Activated CD4-positive, alpha-beta T cell treated with anti-CD3 and anti-CD28 coated beads for 1 hour (primary cell): ENCODE measurements at regions not wholly inside any gene's neighbourhood (a gene's known extent, or its start where the extent isn't known, plus 50 kb on each side); places are given as distances from the start of the nearest gene placed in this dataset.
"Not testable (repeated sequence)": the region's sequence is repeated elsewhere in the genome, so short reads cannot be mapped to it uniquely, and the experiment has no call there.

Experiments
- DNase-seq: peaks from one replicate; pipeline ENCODE4 v3.0.0-alpha.2; 2020

- DNase-seq: no peak
Observed at GRCh38 chr2:144632809-144633208, 112.9 kb upstream of the ZEB2 start.

GRCh38 chr2:144631636-144632035 is 111.7 kb upstream of the ZEB2 start:
- DNase-seq: no peak

- DNase-seq: no peak
Observed at GRCh38 chr2:144630459-144631215, 110.7 kb upstream of the ZEB2 start.

GRCh38 chr2:144629935-144630334 is 110.0 kb upstream of the ZEB2 start:
- no peak for DNase-seq

GRCh38 chr2:144628566-144628965 is 108.6 kb upstream of the ZEB2 start:
- DNase-seq: no peak

GRCh38 chr2:144625626-144626025 is 105.7 kb upstream of the ZEB2 start:
- DNase-seq: no peak

GRCh38 chr2:144625226-144625625 is 105.3 kb upstream of the ZEB2 start:
- DNase-seq: no peak

- no peak for DNase-seq
Observed at GRCh38 chr2:144624451-144624850, 104.5 kb upstream of the ZEB2 start.

- not testable (repeated sequence) for DNase-seq
Observed at GRCh38 chr2:144622373-144622772, 102.5 kb upstream of the ZEB2 start.

GRCh38 chr2:144621266-144621665 is 101.3 kb upstream of the ZEB2 start:
- no peak for DNase-seq

GRCh38 chr2:144619760-144620159 is 99.8 kb upstream of the ZEB2 start:
- no peak for DNase-seq

- not testable (repeated sequence) for DNase-seq
Observed at GRCh38 chr2:144617171-144617570, 97.3 kb upstream of the ZEB2 start.

GRCh38 chr2:144615866-144616565 is 96.1 kb upstream of the ZEB2 start:
- no peak for DNase-seq

GRCh38 chr2:144607891-144608521 is 88.1 kb upstream of the ZEB2 start:
- DNase-seq: no peak

GRCh38 chr2:144607099-144607498 is 87.2 kb upstream of the ZEB2 start:
- no peak for DNase-seq

GRCh38 chr2:144606466-144607095 is 86.7 kb upstream of the ZEB2 start:
- DNase-seq: no peak

- DNase-seq: no peak
Observed at GRCh38 chr2:144605231-144605840, 85.4 kb upstream of the ZEB2 start.

GRCh38 chr2:144603334-144603733 is 83.4 kb upstream of the ZEB2 start:
- no peak for DNase-seq

- no peak for DNase-seq
Observed at GRCh38 chr2:144598906-144599305, 79.0 kb upstream of the ZEB2 start.

GRCh38 chr2:144597894-144598593 is 78.1 kb upstream of the ZEB2 start:
- no peak for DNase-seq

- DNase-seq: no peak
Observed at GRCh38 chr2:144597388-144597787, 77.5 kb upstream of the ZEB2 start.

GRCh38 chr2:144596073-144596871 is 76.4 kb upstream of the ZEB2 start:
- no peak for DNase-seq
